ENCODE measurements at regions not wholly inside any gene's neighbourhood (a gene's known extent, or its start where the extent isn't known, plus 50 kb on each side); places are given as distances from the start of the nearest gene placed in this dataset.

GRCh38 chr20:12223057-12223456 lies 305.4 kb downstream of the BTBD3 start:
- Histone ChIP-seq H4K91ac (replicated peaks; ENCODE audit: insufficient read length, low read length) (no peak overlapping the region), H3K23me2 (ENCODE audit: low read depth, low read length) (no peaks in the 10 kb centered on the region), H2BK20ac (ENCODE audit: low read length) (no peak overlapping the region), H2AK5ac (ENCODE audit: low read depth, low read length) (no peak overlapping the region), H2AFZ (ENCODE audit: low read length) (no peak overlapping the region), H3K14ac (ENCODE audit: insufficient read length) (no peak overlapping the region), H2BK120ac (replicated peaks; ENCODE audit: low read depth, low read length) (no peak overlapping the region), H2BK5ac (ENCODE audit: low read depth, low read length) (no peak overlapping the region), H3K23ac (ENCODE audit: insufficient read length) (no peak overlapping the region), H3K4me2 (ENCODE audit: insufficient read depth in 1 of 2, low read depth in 2 of 2, low read length in 2 of 2) (no peak overlapping the region), H3K79me1 (ENCODE audit: low read depth, low read length) (no peaks in the 10 kb centered on the region), H3K27me3 (replicated peaks in 1 of 4; ENCODE audit: control insufficient read depth in 3 of 4, extremely low read depth in 1 of 4, insufficient read depth in 3 of 4, low read length in 3 of 4) (no peaks in the 10 kb centered on the region), H3K18ac (ENCODE audit: extremely low read depth, low read length) (no peak overlapping the region), H3K4me1 (replicated peaks in 1 of 4; ENCODE audit: control insufficient read depth in 3 of 4, insufficient read depth in 4 of 4, low read length in 3 of 4) (no peaks in the 10 kb centered on the region), H3K4me3 (ENCODE audit: extremely low read depth in 1 of 4, insufficient read depth in 2 of 4, low read depth in 3 of 4, low read length in 4 of 4) (no peak overlapping the region), H3K9ac (replicated peaks in 1 of 4; ENCODE audit: extremely low read depth in 1 of 4, low read depth in 3 of 4, low read length in 3 of 4) (no peak overlapping the region), H3K27ac (ENCODE audit: low read depth, low read length) (no peak overlapping the region), H4K5ac (ENCODE audit: insufficient read length, low read depth, low read length) (no peak overlapping the region), H3K9me3 (ENCODE audit: insufficient read depth in 2 of 2, low read depth in 1 of 2, low read length in 1 of 2) (no peaks in the 10 kb centered on the region), H3K36me3 (ENCODE audit: control insufficient read depth in 2 of 4, insufficient read depth in 4 of 4, low read length in 3 of 4) (no peaks in the 10 kb centered on the region), H2BK12ac (ENCODE audit: low read depth, low read length) (no peak overlapping the region), H2BK15ac (ENCODE audit: low read length) (no peak overlapping the region), H3K4ac (replicated peaks; ENCODE audit: insufficient read length, low read depth, low read length) (no peak overlapping the region), H3K79me2 (ENCODE audit: control insufficient read depth in 1 of 2, insufficient read depth in 2 of 2, low read length in 2 of 2) (no peaks in the 10 kb centered on the region), H3K56ac (replicated peaks; ENCODE audit: insufficient read length, low read depth, low read length) (no peak overlapping the region), H4K8ac (ENCODE audit: extremely low read depth, insufficient read depth, low read length) (no peak overlapping the region), H4K20me1 (replicated peaks in 1 of 2; ENCODE audit: control insufficient read depth in 1 of 2, insufficient read depth in 2 of 2, low read length in 2 of 2) (no peaks in the 10 kb centered on the region)
- no peak for TF ChIP-seq TBP (IDR thresholded peaks at IDR 0.05; ENCODE audit: low read depth, low read length)
- no peak for TF ChIP-seq RFX5 (IDR thresholded peaks at IDR 0.05; ENCODE audit: borderline replicate concordance, low read depth, low read length)
- no peak for TF ChIP-seq BCL11A (IDR thresholded peaks at IDR 0.05; ENCODE audit: low read depth in 2 of 2, low read length in 2 of 2)
- TF ChIP-seq CHD1 (IDR thresholded peaks at IDR 0.05; ENCODE audit: low read depth, low read length): no peak
- no peak for TF ChIP-seq CTCF (IDR thresholded peaks at IDR 0.05; ENCODE audit: control extremely low read depth in 1 of 3, insufficient read depth in 1 of 3, low read depth in 1 of 3, low read length in 3 of 3)
- no peak for TF ChIP-seq KDM1A (IDR thresholded peaks at IDR 0.05; ENCODE audit: borderline replicate concordance, low read length)
- TF ChIP-seq SIN3A (conservative IDR thresholded peaks at IDR 0.05 in 1 of 2, IDR thresholded peaks at IDR 0.05 in 1 of 2; ENCODE audit: low read depth in 1 of 2, low read length in 2 of 2): no peak
- no peak for TF ChIP-seq RXRA (IDR thresholded peaks at IDR 0.05; ENCODE audit: insufficient read depth, low read depth, low read length)
- no peak for TF ChIP-seq SP2 (IDR thresholded peaks at IDR 0.05; ENCODE audit: low read length)
- TF ChIP-seq ZNF274 (IDR thresholded peaks at IDR 0.05; ENCODE audit: borderline replicate concordance, extremely low read depth, low read length): no peak
- TF ChIP-seq RNF2 (IDR thresholded peaks at IDR 0.05; ENCODE audit: borderline replicate concordance, low read depth, low read length, missing control alignments, poor library complexity, severe bottlenecking): no peak
- TF ChIP-seq TAF7 (optimal IDR thresholded peaks at IDR 0.05; ENCODE audit: borderline replicate concordance, low read depth, low read length): no peak
- FAIRE-seq: no peak
- WGBS, 2 experiments (ENCODE audit: extremely low coverage in 1 of 2, insufficient coverage in 1 of 2, insufficient read length in 1 of 2, insufficient replicate concordance in 2 of 2, low coverage in 1 of 2, low lambda C conversion rate in 2 of 2, missing lambda C conversion rate in 1 of 2): 96% methylated on average over 2 of the region's 2 CpGs; no CpG with 5 or more reads in 1 of the 2 experiments
- POLR2A ChIA-PET (ENCODE audit: partially characterized antibody): no interaction called here
- no peak for DNase-seq (ENCODE audit: low read depth in 1 of 2, low spot score in 2 of 2)
- CTCF ChIA-PET (ENCODE audit: partially characterized antibody): interaction anchor here (2.6 kb wide), 1 partner anchor 15 kb away, joined by 7 read pairs; no protein-coding TSS in a partner anchor

Data from H1 (cell line).